T47D (cell line): ENCODE measurements at regions not wholly inside any gene's neighbourhood (a gene's known extent, or its start where the extent isn't known, plus 50 kb on each side); places are given as distances from the start of the nearest gene placed in this dataset.
"Not testable (repeated sequence)": the region's sequence is repeated elsewhere in the genome, so short reads cannot be mapped to it uniquely, and the experiment has no call there.

ENCODE experiments used
- DNase-seq, 2 experiments: peaks; one replicate each; pipeline versions ENCODE4 v3.0.0 to v3.0.0-alpha.2; 2011 to 2012; ENCODE audit warnings: low read depth in 1 of 2, low spot score in 1 of 2
- JUND ChIP-seq: IDR thresholded peaks from 2 replicates; pipeline ENCODE4 v1.6.1; 2012; ENCODE audit warnings: low read depth
- in situ Hi-C: cut with HindIII; loops from 2 replicates; pipeline ENCODE4 v1.10.0; 2016; ENCODE audit warnings: low sequenced_read_pairs, low pct_unique_long_range_greater_than_20kb

GRCh38 chr21:9774347-9774746 is 747.0 kb upstream of the TPTE start:
- no peak for TF ChIP-seq JUND
- DNase-seq, result no peak
- in situ Hi-C loops, result no loop called here

- in situ Hi-C loops, DNase-seq: not testable (repeated sequence)
Measured at GRCh38 chr21:9774901-9775593, 746.3 kb upstream of the TPTE start.

DNA sequence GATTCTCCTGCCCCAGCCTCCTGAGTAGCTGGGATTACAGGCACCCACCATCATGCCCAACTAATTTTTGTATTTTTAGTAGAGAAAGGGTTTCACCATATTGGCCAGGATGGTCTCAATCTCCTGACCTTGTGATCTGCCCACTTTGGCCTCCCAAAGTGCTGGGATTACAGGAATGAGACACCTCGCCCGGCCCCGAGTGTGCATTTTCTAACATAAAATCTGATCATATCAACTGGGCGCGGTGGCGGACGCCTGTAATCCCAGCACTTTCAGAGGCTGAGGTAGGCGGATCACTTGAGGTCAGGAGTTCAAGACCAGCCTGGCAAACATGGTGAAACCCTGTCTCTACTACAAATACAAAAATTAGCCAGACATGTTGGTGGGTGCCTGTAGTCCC is 745.5 kb upstream of the TPTE start:
- in situ Hi-C loops, DNase-seq: not testable (repeated sequence)

DNA sequence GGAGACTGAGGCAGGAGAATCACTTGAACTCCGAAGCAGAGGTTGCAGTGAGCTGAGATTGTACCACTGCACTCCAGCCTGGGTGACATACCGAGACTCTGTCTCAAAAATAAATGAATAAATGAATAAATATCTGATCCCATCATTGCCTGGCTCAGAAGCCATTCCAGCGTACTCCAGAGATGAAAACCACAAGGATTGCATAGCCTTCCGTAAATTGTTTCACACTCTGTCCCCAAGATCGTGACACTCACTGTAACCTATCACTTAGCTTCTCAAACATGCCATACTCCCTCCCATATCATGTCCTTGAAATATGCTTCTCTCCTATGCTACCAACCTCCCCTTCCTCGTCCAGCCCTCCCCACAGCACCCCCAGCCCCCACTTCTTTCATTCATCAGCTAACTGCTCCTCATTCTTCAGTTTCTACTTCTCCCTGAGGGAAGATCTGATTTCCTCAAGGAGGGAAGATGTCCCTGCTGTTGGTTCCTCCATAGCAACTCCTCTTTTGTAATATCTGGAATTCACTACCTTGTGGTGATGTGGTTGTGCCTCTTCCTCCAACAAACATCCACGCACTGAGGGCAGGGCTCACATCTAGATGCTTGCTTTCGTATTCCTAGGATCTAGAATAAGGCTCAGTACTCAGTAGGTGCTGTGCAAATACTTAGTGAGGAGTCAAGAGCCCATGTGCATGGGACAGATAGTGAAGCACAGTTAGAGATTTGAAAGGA is 744.9 kb upstream of the TPTE start:
- DNase-seq, in situ Hi-C loops: not testable (repeated sequence)

DNA sequence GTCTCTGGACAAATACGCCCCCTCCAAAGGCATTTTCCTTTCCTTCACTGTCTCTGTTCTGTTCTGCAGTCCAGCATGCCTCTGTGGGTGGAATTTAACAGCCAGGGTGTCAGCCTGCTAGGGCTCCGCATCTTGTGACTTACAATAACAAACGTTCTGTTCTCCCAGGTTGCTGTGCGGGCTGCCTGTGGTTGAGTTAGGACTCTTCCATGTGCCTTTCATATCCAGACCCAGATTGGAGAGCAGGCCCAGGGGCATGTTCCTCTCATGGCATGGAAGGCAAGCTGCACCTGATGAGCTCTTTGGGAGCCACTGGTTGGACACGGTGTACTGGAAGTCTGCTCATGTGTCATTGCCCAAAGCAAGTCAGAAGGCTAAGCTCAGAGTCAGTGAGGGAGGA is 742.8 kb upstream of the TPTE start:
- in situ Hi-C loops, DNase-seq: not testable (repeated sequence)

GRCh38 chr21:9780441-9780937 is 740.9 kb upstream of the TPTE start:
- no peak for TF ChIP-seq JUND
- in situ Hi-C loops, result no loop called here
- DNase-seq, result no peak

- in situ Hi-C loops, DNase-seq: not testable (repeated sequence)
Measured at GRCh38 chr21:9783587-9783986, 737.8 kb upstream of the TPTE start.

DNA sequence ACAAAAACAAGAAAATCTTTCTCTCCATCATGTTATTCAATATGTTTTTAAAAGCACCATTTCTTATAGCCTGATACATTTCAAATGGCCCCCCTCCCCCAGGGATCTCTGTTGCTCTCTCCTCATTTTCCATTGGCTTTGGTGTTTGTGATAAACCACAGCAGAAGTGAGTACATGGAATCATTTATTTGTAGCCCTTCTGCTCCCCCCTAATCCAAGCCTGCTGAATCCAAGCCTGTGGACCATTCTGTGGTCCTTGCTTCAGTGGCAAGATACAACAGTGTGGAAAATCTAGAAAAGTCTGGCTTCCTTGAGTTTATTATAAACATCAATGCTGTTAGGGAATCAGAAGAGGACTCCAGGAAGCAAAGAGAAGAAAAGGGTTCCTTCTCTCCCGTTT is 737.2 kb upstream of the TPTE start:
- DNase-seq, in situ Hi-C loops: not testable (repeated sequence)

DNA sequence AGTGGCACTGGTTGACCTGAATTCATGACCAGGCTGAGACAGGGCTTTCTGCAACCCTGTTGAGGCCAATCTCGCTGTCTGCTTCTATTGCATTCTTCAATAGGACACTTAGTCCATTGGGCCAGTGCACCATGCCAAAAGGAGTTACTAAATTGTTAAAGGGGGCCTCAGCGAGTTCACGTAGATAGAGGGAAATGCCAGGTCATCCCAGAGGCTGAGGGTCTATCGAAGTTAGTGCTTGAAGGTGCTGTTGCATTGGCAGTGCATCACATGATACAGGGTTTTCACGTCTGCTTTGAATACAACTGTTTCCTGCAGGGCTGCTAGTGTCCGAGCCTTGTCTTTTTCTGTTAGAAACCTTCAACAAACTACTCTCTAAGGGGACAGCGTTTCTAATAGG is 735.3 kb upstream of the TPTE start:
- not testable (repeated sequence) for DNase-seq

DNA sequence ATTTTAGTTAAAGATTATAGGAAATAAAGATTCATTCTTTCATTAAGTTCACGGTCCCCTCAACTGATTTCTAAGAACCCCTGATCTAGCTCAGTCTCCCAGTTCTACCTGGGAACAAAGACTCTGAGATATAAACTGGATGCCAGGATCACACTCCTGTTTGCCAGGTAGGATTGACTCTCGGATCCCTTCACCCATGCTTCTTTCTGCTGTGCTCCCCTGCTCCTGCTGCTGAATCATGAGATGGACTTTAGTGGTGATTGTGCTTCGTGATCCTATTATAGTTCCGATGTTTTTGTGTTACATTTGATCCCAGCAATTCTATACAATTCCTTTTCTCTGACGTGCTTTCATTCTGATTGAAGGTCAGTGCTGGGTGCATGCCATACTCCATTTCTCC is 733.1 kb upstream of the TPTE start:
- DNase-seq, in situ Hi-C loops: not testable (repeated sequence)

More for the DNA sequence above, 735.3 kb upstream of the TPTE start:
- in situ Hi-C loops, result not testable (repeated sequence)

DNA sequence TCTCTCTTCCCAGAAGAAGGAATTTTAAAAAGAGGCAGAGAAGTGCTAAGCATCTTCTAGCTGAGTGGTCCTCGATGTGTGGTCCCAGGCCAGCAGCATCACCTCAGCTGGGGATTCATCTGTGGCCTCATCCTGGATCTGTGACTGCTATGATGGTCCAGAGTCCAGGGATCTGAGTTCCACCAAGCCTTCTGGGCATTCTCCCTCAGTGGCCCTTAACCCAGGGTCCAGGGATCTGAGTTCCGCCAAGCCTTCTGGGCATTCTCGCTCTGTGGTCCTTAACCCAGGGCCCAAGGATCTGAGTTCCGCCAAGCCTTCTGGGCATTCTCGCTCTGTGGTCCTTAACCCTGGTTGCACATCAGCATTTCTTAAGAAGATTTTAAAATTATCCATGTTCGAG is 731.0 kb upstream of the TPTE start:
- in situ Hi-C loops, DNase-seq: not testable (repeated sequence)

- DNase-seq, in situ Hi-C loops: not testable (repeated sequence)
Measured at GRCh38 chr21:9791453-9791852, 729.9 kb upstream of the TPTE start.

DNA sequence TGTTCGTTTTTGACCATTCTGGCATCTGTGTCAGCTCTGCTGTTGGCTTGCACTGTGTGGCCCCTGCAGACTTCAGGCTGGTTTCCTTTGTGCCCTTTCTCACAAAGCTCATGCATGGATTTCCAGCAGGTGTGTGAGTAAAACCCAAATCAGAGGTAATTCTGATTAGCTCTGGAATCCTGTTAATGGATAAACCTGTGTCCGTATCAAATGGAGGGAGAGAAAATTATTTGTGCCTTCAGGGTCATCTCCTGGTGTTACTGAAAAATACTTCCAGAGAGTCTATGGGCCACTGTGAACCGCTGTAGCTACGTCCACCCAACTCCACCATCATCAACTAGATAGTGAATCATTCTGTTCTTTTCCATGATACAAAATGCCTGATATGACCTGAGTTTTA is 726.1 kb upstream of the TPTE start:
- in situ Hi-C loops, DNase-seq: not testable (repeated sequence)

DNA sequence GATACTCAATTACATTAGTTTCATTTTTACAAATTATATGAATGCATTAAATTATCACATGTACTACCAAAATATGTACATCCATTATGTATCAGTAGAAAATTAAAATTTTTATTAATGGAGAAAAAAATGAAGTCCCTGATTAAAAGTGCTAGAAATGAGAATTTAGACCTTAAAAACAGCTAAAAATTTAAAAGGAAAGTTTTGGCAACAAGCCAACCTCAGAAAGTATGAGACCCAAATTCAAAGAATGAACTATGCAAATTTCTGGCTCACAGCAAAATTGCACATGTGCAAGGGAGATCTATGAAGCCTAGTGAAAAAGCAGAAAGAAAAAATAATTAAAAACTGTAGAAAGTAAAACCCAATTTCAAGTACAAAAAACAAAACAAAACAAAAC is 725.1 kb upstream of the TPTE start:
- in situ Hi-C loops, DNase-seq: not testable (repeated sequence)

- in situ Hi-C loops, DNase-seq: not testable (repeated sequence)
Measured at GRCh38 chr21:9807675-9808074, 713.7 kb upstream of the TPTE start.

DNA sequence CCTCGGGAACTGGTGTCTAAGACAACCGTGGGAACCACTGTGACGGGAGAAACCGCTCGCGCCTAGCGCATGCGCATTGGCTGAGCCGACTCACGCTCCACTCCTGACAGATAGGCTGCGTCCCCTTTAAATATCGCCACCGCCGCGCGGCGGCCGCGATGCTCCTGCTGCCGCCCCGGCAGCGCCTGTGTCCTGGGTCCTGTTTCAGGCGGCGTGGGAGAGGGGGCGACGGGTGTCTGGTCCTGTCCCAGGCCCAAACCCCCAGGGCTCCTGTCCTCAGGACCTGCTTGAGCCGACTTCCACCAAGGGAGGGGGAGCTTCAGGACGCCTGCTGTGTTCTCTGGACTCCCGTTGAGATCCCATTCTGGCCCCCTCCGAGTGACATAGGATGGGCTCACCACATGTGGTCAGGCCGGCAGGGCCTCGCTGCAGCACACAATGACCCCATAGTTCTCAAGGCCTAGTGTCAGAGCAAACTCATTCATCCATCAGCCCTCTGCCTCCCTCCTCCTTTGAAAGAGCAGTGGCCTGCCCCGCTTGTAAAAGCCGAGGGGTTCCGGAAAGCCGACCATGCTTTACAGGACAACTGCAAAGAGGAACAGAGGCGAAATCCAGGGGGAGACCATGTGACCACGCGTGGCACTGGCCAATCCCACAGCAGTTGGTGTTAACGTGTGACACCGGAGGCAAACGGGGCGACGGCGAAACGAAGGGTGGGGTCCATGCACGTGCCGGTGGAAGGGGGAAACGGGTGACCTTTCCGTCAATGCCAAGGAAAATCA is 710.0 kb upstream of the TPTE start:
- DNase-seq, in situ Hi-C loops: not testable (repeated sequence)

GRCh38 chr21:9812507-9812906 is 708.9 kb upstream of the TPTE start:
- in situ Hi-C loops, DNase-seq: not testable (repeated sequence)
